ENCODE measurements at regions not wholly inside any gene's neighbourhood (a gene's known extent, or its start where the extent isn't known, plus 50 kb on each side); places are given as distances from the start of the nearest gene placed in this dataset.

DNA sequence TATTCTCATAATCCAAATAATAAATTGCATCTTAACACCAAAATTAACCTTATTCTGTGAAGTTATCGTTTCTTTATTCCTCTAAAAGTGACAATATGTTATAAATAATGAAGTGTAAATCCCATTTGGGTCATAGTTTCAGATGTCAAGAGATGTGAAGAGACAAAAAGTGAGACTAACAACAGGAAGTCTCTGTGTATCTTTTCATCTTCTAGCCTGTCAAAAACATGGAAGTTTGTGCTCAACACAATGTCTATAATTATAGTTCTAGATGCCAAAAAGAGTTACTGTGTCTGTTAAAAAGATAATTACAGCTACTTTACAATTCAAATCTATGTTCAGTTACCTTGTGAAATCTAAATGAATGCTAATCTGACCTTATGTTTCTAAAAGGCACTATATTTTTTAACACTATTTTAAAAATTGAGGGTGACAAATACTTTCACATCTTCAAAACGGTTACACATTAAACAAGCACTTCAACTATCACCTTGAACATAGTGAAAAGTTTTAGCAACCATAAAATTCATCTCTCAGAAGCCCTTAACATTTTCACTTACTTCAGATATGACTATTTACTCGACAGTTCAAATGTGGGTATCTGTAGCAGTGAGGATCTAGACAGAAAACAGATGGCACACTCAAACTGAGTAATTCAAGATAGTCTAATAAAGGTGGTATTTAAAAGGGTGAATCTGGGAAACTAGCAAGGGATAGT lies 509.8 kb downstream of the ARAP2 start:
- Histone ChIP-seq H3K36me3 (ENCODE audit: low read depth, missing control alignments) (no peaks in the 10 kb centered on the region), H3K27me3 (no peaks in the 10 kb centered on the region), H3K4me3 (no peak overlapping the region), H3K4me1 (no peaks in the 10 kb centered on the region), H3K9me3 (no peaks in the 10 kb centered on the region), H3K27ac (no peak overlapping the region)
- intact Hi-C loops (cut with DNase I; ENCODE audit: low total_unique reads) = no loop called here
- DNase-seq = no peak
- TF ChIP-seq POLR2A (IDR thresholded peaks at IDR 0.05) = no peak
- TF ChIP-seq, protein P1, sequence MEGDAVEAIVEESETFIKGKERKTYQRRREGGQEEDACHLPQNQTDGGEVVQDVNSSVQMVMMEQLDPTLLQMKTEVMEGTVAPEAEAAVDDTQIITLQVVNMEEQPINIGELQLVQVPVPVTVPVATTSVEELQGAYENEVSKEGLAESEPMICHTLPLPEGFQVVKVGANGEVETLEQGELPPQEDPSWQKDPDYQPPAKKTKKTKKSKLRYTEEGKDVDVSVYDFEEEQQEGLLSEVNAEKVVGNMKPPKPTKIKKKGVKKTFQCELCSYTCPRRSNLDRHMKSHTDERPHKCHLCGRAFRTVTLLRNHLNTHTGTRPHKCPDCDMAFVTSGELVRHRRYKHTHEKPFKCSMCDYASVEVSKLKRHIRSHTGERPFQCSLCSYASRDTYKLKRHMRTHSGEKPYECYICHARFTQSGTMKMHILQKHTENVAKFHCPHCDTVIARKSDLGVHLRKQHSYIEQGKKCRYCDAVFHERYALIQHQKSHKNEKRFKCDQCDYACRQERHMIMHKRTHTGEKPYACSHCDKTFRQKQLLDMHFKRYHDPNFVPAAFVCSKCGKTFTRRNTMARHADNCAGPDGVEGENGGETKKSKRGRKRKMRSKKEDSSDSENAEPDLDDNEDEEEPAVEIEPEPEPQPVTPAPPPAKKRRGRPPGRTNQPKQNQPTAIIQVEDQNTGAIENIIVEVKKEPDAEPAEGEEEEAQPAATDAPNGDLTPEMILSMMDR (IDR thresholded peaks at IDR 0.05) = no peak
- 81 to 82% methylated on average over 3 of the region's 3 CpGs for WGBS, 2 donors

DNA sequence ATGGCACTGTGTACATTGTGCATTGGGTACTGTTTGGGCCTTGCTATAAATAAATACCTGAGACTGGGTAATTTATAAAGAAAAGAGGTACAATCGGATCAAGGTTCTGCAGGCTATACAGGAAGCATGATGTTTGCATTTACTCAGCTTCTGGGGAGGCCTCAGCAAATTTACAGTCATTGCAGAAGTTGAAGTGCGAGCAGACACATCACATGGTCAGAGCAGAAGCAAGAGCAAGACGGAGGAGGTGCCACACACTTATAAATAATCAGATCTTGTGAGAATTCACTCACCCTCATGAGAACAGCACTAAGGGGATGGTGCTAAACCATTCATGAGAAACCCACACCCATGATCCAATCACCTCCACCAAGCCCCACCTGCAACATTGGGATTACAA lies 505.0 kb downstream of the ARAP2 start:
- no peaks in the 10 kb centered on the region for H3K4me1 ChIP-seq
- no peak overlapping the region for H3K4me3 ChIP-seq
- intact Hi-C loops (cut with DNase I; ENCODE audit: low total_unique reads) = no loop called here
- no peak for DNase-seq
- TF ChIP-seq, protein P1 (IDR thresholded peaks at IDR 0.05) = no peak
- TF ChIP-seq POLR2A (IDR thresholded peaks at IDR 0.05) = no peak
- H3K36me3 ChIP-seq (ENCODE audit: low read depth, missing control alignments) = no peaks in the 10 kb centered on the region
- H3K27me3 ChIP-seq = no peaks in the 10 kb centered on the region
- WGBS, 2 donors = 72 to 97% methylated on average over 2 to 3 of the region's 3 CpGs
- no peaks in the 10 kb centered on the region for H3K9me3 ChIP-seq
- no peak overlapping the region for H3K27ac ChIP-seq

DNA sequence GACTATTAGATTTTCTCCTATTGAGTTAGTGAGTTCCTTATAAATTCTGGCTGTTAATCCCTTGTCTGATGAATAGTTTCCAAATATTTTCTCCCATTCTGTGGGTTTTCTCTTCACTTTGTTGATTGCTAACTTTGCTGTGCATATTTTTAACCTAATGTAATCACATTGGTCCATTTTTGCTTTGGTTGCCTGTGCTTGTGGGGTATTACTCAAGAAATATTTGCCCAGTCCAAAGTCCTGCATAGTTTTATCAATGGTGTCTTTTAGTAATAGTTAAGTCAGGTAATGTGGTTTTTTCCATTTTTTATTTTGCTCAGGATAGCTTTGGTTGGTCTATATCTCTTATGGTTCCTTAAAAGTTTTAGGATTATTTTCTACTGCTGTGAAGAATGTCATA lies 490.3 kb downstream of the ARAP2 start:
- no peak overlapping the region for H3K27ac ChIP-seq
- no peaks in the 10 kb centered on the region for H3K36me3 ChIP-seq (ENCODE audit: low read depth, missing control alignments)
- no peak for DNase-seq
- no peak for TF ChIP-seq POLR2A (IDR thresholded peaks at IDR 0.05)
- TF ChIP-seq, protein P1 (IDR thresholded peaks at IDR 0.05) = no peak
- no peaks in the 10 kb centered on the region for H3K9me3 ChIP-seq
- no peaks in the 10 kb centered on the region for H3K27me3 ChIP-seq
- intact Hi-C loops (cut with DNase I; ENCODE audit: low total_unique reads) = no loop called here
- no peak overlapping the region for H3K4me3 ChIP-seq
- H3K4me1 ChIP-seq = no peaks in the 10 kb centered on the region

DNA sequence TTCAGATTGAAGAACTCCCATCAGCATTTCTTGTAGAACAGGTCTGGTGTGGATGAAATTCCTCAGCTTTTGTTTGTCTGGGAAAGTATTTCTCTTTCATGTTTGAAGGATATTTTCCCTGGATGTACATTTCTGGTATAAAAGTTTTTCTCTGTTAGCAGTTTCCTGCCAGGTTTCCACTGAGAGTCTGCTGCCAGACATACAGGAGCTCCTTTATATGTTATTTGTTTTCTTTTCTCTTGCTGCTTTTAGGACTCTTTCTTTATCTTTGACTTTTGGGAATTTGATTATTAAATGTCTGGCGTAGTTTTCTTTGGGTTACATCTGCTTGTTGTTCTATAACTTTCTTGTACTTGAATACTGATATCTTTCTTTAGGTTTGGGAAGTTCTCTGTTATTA lies 486.5 kb downstream of the ARAP2 start:
- no peaks in the 10 kb centered on the region for H3K4me1 ChIP-seq
- DNase-seq = no peak
- WGBS, 2 donors = 56 to 80% methylated on average over 1 of the region's 1 CpG
- H3K27me3 ChIP-seq = no peaks in the 10 kb centered on the region
- TF ChIP-seq, protein P1 (IDR thresholded peaks at IDR 0.05) = no peak
- no peak for TF ChIP-seq POLR2A (IDR thresholded peaks at IDR 0.05)
- H3K36me3 ChIP-seq (ENCODE audit: low read depth, missing control alignments) = no peaks in the 10 kb centered on the region
- no peak overlapping the region for H3K27ac ChIP-seq
- intact Hi-C loops (cut with DNase I; ENCODE audit: low total_unique reads) = no loop called here
- no peaks in the 10 kb centered on the region for H3K9me3 ChIP-seq
- no peak overlapping the region for H3K4me3 ChIP-seq

DNA sequence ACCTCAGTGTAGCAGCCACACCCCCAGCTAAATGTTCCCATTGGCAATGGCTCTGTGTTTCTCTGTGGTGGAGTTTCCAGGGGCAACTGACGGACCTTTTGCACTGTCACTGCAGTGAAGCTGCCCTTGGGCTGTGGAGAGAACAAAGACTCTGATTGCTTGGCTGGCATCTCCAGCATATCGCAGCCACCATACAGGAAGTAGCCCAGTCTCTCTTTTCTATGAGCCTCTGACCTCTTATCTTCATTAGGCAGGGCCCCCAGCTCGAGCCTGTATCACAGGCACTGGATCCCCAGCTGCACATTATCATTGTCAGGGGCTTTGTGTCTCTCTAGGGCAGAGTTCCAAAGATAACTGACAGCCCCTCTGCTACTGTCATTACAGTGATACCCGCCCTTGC lies 483.5 kb downstream of the ARAP2 start:
- intact Hi-C loops (cut with DNase I; ENCODE audit: low total_unique reads) = no loop called here
- H3K9me3 ChIP-seq = no peaks in the 10 kb centered on the region
- DNase-seq = no peak
- H3K4me3 ChIP-seq = no peak overlapping the region
- 57 to 88% methylated on average over 4 of the region's 4 CpGs for WGBS, 2 donors
- no peak overlapping the region for H3K27ac ChIP-seq
- TF ChIP-seq, protein P1 (IDR thresholded peaks at IDR 0.05) = no peak
- TF ChIP-seq POLR2A (IDR thresholded peaks at IDR 0.05) = no peak
- H3K27me3 ChIP-seq = no peaks in the 10 kb centered on the region
- no peaks in the 10 kb centered on the region for H3K4me1 ChIP-seq
- no peaks in the 10 kb centered on the region for H3K36me3 ChIP-seq (ENCODE audit: low read depth, missing control alignments)
